GM19438 (cell line): ENCODE measurements at regions not wholly inside any gene's neighbourhood (a gene's known extent, or its start where the extent isn't known, plus 50 kb on each side); places are given as distances from the start of the nearest gene placed in this dataset.
"Not testable (repeated sequence)": the region's sequence is repeated elsewhere in the genome, so short reads cannot be mapped to it uniquely, and the experiment has no call there.

Source experiments
- ATAC-seq: cut with Tn5 transposase; IDR thresholded peaks from one replicate; pipeline ENCODE4 v1.9.1; 2021; ENCODE audit warnings: low read depth; ENCODE audit not compliant: unreplicated experiment

- ATAC-seq, result no peak
Observed at GRCh38 chr1:117702654-117703053, 96.8 kb downstream of the TENT5C start.

DNA sequence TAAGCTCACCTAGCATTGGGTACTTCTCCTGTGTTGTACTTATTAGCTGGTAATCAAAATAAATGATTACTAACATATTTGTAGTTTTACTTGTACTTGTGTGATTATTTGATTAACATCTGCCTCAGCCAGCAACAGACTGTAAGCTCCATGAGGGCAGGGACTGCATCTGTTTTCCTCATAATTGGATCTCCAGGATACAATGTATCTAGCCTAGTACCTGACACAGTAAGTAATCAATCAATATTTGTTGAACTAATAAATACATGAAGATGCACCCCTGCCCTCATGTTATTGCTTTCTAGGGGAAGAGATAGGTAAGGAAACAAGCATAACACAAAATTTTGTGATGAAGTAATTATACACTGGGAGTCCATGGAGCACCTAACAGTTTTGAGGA, 101.5 kb downstream of the TENT5C start:
- ATAC-seq, result no peak

- no peak for ATAC-seq
Observed at GRCh38 chr1:117708323-117709248, 102.7 kb downstream of the TENT5C start.

- no peak for ATAC-seq
Observed at GRCh38 chr1:117709249-117709691, 103.4 kb downstream of the TENT5C start.

DNA sequence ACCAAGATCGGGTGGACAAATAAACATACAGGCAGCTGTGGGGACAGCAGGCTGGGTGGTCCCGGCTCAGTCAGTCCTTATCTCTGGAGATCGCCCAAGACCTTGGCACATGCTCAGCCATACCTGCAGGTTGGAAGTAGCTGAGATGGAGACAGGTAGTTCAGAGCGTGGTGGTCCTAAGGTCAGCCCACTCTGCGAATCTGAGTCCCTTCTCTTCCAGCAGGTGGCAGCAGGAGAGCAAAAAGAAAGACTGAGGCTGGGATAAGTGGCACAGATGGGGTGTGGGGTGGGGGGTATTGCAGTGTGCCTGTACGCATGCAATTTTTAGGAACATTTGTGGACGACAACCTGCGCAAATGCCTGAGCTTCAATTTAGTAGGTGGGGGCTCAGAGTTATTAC, 104.9 kb downstream of the TENT5C start:
- no peak for ATAC-seq

DNA sequence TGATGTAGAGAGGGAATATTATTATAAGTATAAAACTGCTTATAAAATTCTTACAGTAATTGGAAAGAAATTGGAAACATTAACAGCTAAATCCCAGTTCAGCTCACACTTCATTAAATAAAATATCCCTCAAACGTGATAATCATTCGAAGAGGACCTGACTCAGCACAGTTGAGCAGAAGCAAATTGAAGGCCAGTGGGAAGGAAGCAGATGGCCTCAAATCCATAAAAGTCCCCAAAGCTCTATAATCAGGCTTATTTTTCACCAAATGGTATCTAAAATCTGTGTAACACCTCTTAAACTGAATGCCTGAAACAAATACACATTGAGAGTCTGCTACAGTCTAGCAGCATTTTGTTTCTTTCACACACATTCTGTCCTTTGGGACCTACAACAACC, 106.8 kb downstream of the TENT5C start:
- no peak for ATAC-seq

DNA sequence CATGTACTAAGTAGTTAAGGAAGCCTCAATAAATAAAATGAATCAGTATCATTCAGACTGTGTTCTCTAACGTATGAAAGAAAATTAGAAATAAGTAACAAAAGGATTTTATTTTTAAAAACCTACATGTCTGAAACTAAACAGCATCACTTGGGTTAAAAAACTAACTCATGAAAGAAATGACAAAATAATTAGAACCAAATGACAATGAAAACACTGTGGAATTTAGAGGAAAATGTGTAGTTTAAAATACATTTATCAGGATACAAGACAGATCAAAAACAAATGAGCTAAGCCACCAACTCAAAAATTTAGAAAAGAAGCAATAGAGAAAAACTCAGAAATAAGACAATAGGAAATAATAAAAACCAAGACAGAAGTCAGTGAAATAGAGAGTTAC, 108.7 kb downstream of the TENT5C start:
- no peak for ATAC-seq

DNA sequence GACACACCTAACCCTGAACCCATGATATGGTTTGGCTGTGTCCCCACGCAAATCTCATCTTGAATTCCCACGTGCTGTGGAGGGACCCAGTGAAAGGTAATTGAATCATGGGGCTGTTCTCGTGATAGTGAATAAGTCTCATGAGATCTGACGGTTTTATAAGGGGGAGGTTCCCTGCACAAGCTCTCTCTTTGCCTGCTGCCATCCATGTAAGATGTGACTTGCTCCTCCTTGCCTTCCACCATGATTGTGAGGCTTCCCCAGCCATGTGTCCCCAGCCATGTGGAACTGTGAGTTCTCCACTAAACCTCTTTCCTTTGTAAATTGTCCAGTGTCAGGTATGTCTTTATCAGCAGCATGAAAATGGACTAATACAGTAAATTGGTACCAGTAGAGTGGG, 110.2 kb downstream of the TENT5C start:
- ATAC-seq, result not testable (repeated sequence)

- ATAC-seq, result not testable (repeated sequence)
Observed at GRCh38 chr1:117717980-117718379, 112.1 kb downstream of the TENT5C start.

GRCh38 chr1:117718596-117718995, 112.7 kb downstream of the TENT5C start:
- ATAC-seq, result not testable (repeated sequence)

GRCh38 chr1:117719004-117719403, 113.2 kb downstream of the TENT5C start:
- no peak for ATAC-seq

GRCh38 chr1:117732065-117732797, 126.4 kb downstream of the TENT5C start:
- ATAC-seq, result no peak

DNA sequence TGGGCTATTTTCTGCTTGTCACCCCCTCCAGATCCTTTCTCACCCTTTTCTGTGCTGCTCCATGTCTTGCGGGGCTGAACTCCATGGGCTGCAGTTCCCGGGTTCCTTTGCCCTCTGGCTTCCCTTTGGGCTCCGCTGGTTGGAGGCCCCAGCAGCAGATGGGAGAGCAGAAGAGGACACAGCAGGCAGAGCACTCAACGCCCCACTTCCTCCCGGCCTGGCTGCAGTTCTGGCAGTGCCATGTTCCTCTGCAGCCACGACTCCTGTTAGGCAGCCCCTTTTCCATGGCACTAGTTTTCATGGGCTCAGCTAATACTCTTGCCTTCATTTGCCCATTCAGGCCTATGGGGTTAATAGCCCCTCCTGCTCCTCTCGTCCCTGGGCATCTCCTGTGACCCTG, 127.1 kb downstream of the TENT5C start:
- no peak for ATAC-seq

- no peak for ATAC-seq
Observed at GRCh38 chr1:117734403-117734802, 128.6 kb downstream of the TENT5C start.

DNA sequence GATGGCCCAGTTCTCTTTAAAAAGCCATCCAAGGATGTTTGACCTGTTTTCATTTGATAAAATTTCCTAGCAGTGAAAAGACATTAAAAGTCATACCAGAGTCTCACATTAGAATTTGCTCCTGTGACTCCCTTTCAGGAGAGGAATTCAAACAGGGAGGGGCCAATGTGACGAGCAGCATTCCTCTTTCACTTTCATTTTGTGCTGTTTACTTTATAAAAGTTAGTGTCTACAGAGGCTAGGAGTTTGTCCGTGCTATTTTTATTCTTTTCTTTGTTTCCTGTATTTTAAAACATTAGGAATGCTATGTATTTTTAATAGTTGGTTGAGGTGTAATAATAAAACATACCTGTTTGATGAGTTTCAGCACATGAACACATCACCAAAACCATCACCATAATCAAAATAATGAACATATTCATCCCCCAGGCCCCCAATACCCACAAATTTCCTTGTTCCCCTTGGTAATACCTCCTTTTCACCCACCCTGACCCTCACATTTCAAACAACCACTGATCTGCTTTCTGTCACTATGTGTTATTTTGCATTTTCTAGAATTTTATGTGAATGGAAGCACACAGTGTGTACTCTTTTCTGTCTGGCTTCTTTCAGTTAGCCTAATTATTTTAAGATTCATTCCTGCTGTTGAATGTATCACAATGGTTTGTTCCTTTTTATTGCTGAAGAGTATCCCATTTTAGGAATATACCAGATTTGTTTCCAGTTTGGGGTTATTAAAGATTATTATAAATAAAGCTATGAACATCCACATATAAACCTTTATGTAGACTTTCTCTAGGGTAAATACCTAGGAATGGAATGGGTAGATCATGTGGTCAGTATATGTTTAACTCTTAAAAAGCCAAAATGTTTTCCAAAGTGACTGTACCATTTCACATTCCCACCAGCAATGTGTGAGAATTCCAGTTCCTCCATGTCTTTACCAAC, 129.5 kb downstream of the TENT5C start:
- ATAC-seq, result no peak

DNA sequence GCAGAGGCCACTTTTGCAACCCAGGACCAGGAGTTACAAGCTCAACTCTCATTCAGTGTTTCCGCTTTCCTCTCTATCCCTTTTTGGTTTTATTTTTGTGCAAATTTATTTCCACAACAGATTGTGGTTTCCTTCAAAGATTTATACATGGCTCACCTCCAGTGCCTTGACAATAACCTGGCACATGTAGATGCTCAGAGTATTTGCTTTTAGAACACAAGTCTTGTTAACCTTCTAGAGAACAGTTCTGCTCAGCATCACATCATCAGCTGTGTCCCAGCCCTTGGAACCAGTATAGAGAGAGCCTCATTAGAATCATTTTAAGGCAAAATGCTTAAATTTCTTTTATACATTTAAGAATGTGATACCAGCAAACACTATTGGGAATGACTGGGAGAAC, 133.7 kb downstream of the TENT5C start:
- ATAC-seq, result no peak

GRCh38 chr1:117740496-117740895, 134.6 kb downstream of the TENT5C start:
- no peak for ATAC-seq

GRCh38 chr1:117746565-117746964, 140.7 kb downstream of the TENT5C start:
- not testable (repeated sequence) for ATAC-seq

DNA sequence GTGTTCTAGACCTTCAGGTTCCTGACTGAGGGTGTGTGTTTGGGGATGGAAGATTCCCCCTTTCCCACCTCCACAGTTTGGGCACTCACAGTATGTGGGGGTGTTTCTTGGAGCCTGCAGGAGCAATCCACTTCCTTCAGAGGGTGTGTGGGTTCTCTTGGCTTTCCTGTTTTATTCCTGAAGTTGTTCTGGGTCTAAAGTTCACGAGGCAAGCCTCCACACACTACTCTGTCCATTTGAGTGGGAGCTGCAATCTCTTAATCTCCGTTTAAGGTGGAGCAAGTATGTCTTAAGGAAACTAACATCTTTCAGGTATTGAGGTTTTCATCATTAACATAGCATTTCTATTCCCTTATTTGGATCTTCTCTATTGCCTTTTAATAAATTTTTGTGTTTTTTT, 141.8 kb downstream of the TENT5C start:
- ATAC-seq, result no peak

GRCh38 chr1:117751321-117751720, 145.5 kb downstream of the TENT5C start:
- ATAC-seq, result no peak

DNA sequence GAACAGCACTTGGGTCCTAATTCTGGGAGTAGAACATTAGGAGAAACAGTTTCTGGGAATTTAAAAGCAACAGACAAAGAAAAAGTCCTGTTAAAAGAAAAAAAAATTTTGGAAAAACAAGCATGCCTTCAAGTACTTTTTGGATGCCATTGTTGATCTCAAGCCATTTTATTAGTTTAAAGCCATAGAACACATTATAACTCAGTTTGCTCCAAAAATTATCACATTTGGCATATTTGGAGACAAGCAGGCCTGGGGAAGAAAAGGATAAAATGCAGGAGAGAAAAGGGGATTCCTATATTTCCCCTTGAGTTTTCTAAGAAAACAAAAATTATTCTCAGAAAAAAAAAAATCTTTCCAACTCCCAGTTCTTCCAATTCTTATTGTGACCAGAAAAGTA, 146.8 kb downstream of the TENT5C start:
- no peak for ATAC-seq
